ENCODE measurements at regions not wholly inside any gene's neighbourhood (a gene's known extent, or its start where the extent isn't known, plus 50 kb on each side); places are given as distances from the start of the nearest gene placed in this dataset.

- ChIA-PET POLR2A (no interaction called here), CTCF (interaction anchor here (1.0 kb wide), 1 partner anchor 694 kb away, joined by 3 read pairs; no protein-coding TSS in a partner anchor), RAD21 (ENCODE audit: low non-redundant PET in 1 of 2, low total read pairs in 2 of 2, uncharacterized antibody in 2 of 2, unreplicated experiment in 2 of 2) (no interaction called here)
- Histone ChIP-seq H3K4me1 (ENCODE audit: control insufficient read depth in 1 of 2, insufficient read depth in 2 of 2, low read length in 2 of 2) (peaks cover 8 to 20% of the 10 kb centered on the region in 2 experiments; a peak in 3 of 4 replicates), H3K4me3 (replicated peaks in 1 of 2; ENCODE audit: low read depth in 1 of 2, low read length in 2 of 2) (no peak overlapping the region), H3K27ac (ENCODE audit: low read depth, low read length) (no peak overlapping the region), H3K9ac (ENCODE audit: low read length) (no peak overlapping the region), H3K4me2 (ENCODE audit: low read length) (no peak overlapping the region), H4K20me1 (ENCODE audit: insufficient read depth) (no peaks in the 10 kb centered on the region), H3K36me3 (ENCODE audit: control insufficient read depth in 1 of 2, insufficient read depth in 2 of 2, low read length in 2 of 2) (no peaks in the 10 kb centered on the region), H2AFZ (ENCODE audit: low read depth, low read length, poor library complexity, severe bottlenecking) (no peak overlapping the region), H3K9me3 (ENCODE audit: control insufficient read depth in 1 of 2, insufficient read depth in 1 of 2, low read depth in 1 of 2, low read length in 2 of 2) (no peaks in the 10 kb centered on the region), H3K79me2 (ENCODE audit: insufficient read depth, low read length) (no peaks in the 10 kb centered on the region), H3K9me2 (ENCODE audit: insufficient read depth) (no peaks in the 10 kb centered on the region), H3K27me3 (ENCODE audit: insufficient read depth, low read length) (peaks cover 10% of the 10 kb centered on the region; the same call in 1 of the 2 replicates)
- DNase-seq (ENCODE audit: low read depth, low spot score) (no peak), ATAC-seq (no peak)
- TF ChIP-seq RAD21 (IDR thresholded peaks at IDR 0.05; ENCODE audit: low read depth): no peak
- no peak for TF ChIP-seq YY1 (IDR thresholded peaks at IDR 0.05; ENCODE audit: extremely low read depth, insufficient replicate concordance, low read depth, low read length)
- no peak for TF ChIP-seq CTCF (IDR thresholded peaks at IDR 0.05 in 2 of 3, conservative IDR thresholded peaks at IDR 0.05 in 1 of 3; ENCODE audit: borderline replicate concordance in 1 of 3, insufficient read depth in 1 of 3, low read depth in 2 of 3, low read length in 2 of 3)
- TF ChIP-seq EZH2phosphoT487 (IDR thresholded peaks at IDR 0.05; ENCODE audit: borderline replicate concordance): no peak
- TF ChIP-seq REST (IDR thresholded peaks at IDR 0.05; ENCODE audit: low read depth): no peak
- no peak for TF ChIP-seq EZH2 (IDR thresholded peaks at IDR 0.05)
- TF ChIP-seq MAX (IDR thresholded peaks at IDR 0.05): no peak
- no peak for TF ChIP-seq JUND (IDR thresholded peaks at IDR 0.05)
- no peak for TF ChIP-seq ZFX (IDR thresholded peaks at IDR 0.05)
- TF ChIP-seq ZBTB33 (IDR thresholded peaks at IDR 0.05; ENCODE audit: extremely low read depth, insufficient replicate concordance, low read length): no peak
- no peak for TF ChIP-seq TCF7L2 (IDR thresholded peaks at IDR 0.05; ENCODE audit: borderline replicate concordance, extremely low read depth, insufficient read depth, insufficient read length)
- no peak for TF ChIP-seq SRF (IDR thresholded peaks at IDR 0.05; ENCODE audit: low read depth)
- TF ChIP-seq SIN3A (IDR thresholded peaks at IDR 0.05; ENCODE audit: low read depth): no peak
- no peak for TF ChIP-seq ELF1 (IDR thresholded peaks at IDR 0.05; ENCODE audit: borderline replicate concordance, low read depth)
- TF ChIP-seq ZNF274 (IDR thresholded peaks at IDR 0.05; ENCODE audit: low read depth, low read length): no peak
- TF ChIP-seq CBX3 (IDR thresholded peaks at IDR 0.05; ENCODE audit: low read depth): no peak
- no TSS peak for BruUV-seq (replicated peaks)
- intact Hi-C loops (cut with micrococcal nuclease): no loop called here
These were observed 966.6 kb upstream of the SLC35B3 start for GRCh38 chr6:9401960-9402359.
